ENCODE measurements at regions not wholly inside any gene's neighbourhood (a gene's known extent, or its start where the extent isn't known, plus 50 kb on each side); places are given as distances from the start of the nearest gene placed in this dataset.

- TF ChIP-seq RFX5 (IDR thresholded peaks at IDR 0.05; ENCODE audit: low read depth, low read length) (no peak), MAX (IDR thresholded peaks at IDR 0.05) (no peak), SIN3B (IDR thresholded peaks at IDR 0.05; ENCODE audit: low read length) (no peak), SAFB2 (CRISPR knock-in tag; IDR thresholded peaks at IDR 0.05; ENCODE audit: borderline replicate concordance, low read depth) (no peak), RBM39 (IDR thresholded peaks at IDR 0.05; ENCODE audit: low read depth, low read length, poor library complexity, severe bottlenecking) (no peak), POLR2AphosphoS5 (IDR thresholded peaks at IDR 0.05; ENCODE audit: low read depth, low read length) (no peak), PATZ1 (CRISPR knock-in tag; IDR thresholded peaks at IDR 0.05) (no peak), ARID2 (CRISPR knock-in tag; IDR thresholded peaks at IDR 0.05; ENCODE audit: borderline replicate concordance) (no peak), CBFB (CRISPR knock-in tag; IDR thresholded peaks at IDR 0.05) (no peak)
Observed at GRCh38 chr6:153214436-153214835, 83.4 kb upstream of the RGS17 start.
